Heart right ventricle (tissue), 16 donors: ENCODE measurements at regions not wholly inside any gene's neighbourhood (a gene's known extent, or its start where the extent isn't known, plus 50 kb on each side); places are given as distances from the start of the nearest gene placed in this dataset.
A peak's percentile ranks its signal among the peaks of the same experiment; 100 is the strongest.

Source experiments
- ATAC-seq, 8 donors: fragments of 200-7000 bp; cut with Tn5 transposase; one replicate each; pipeline ENCODE4 v1.9.1; 2020; ENCODE audit warnings: mild to moderate bottlenecking in 8 of 8, moderate library complexity in 8 of 8, moderate number of reproducible peaks in 1 of 8
- DNase-seq, 2 donors: peaks; one replicate each; pipeline ENCODE4 v3.0.0-alpha.2; 2020
- H3K27ac ChIP-seq, 10 donors: fragments of 200-600 bp; sonication (generic) in 2 of 10; one replicate each; pipeline versions ENCODE4 v1.5.0 to v1.8.0; 2020 to 2022; ENCODE audit warnings: mild to moderate bottlenecking in 3 of 10
- H3K27me3 ChIP-seq, 7 donors: fragments of 200-600 bp; one replicate each; pipeline ENCODE4 v1.8.0; 2021 to 2022; ENCODE audit warnings: mild to moderate bottlenecking in 2 of 7
- H3K36me3 ChIP-seq, 9 donors: fragments of 200-600 bp; sonication (generic) in 1 of 9; one replicate each; pipeline versions ENCODE4 v1.5.0 to v1.8.0; 2020 to 2022; ENCODE audit warnings: mild to moderate bottlenecking in 2 of 9
- H3K4me1 ChIP-seq, 9 donors: fragments of 200-600 bp; sonication (generic) in 1 of 9; one replicate each; pipeline versions ENCODE4 v1.5.0 to v1.8.0; 2020 to 2022; ENCODE audit warnings: mild to moderate bottlenecking in 4 of 9
- H3K4me3 ChIP-seq, 10 donors: fragments of 200-600 bp; sonication (generic) in 2 of 10; one replicate each; pipeline versions ENCODE4 v1.5.0 to v1.8.0; 2020 to 2022; ENCODE audit warnings: mild to moderate bottlenecking in 7 of 10, moderate library complexity in 2 of 10
- H3K9me3 ChIP-seq, 11 donors: fragments of 200-600 bp in 10 of 11; sonication (generic) in 2 of 11; one replicate each; pipeline versions ENCODE4 v1.5.0 to v1.8.0; 2013 to 2022; ENCODE audit warnings: mild to moderate bottlenecking in 2 of 11, control low read depth in 1 of 11, moderate library complexity in 1 of 11
- WGBS, 2 donors: extraction: QIAGEN DNeasy Blood & Tissue Kit; methylation state at CpG; one replicate each; pipeline ENCODE4 v1.1.7; 2013; ENCODE audit warnings: inconsistent platforms in 1 of 2; 5-methylcytosine and 5-hydroxymethylcytosine counted together
- intact Hi-C, 10 donors: fragments of 100-400 bp; cut with DNase I; formaldehyde crosslinking; loops; one replicate each; pipeline versions ENCODE4 v1.11.1 to v1.14.2; 2022
- TF ChIP-seq, protein P1 (sequence below), 9 donors: fragments of 200-600 bp; sonication (generic) in 2 of 9; IDR thresholded peaks; one replicate each; pipeline versions ENCODE4 v1.5.0 to v1.8.0; 2021 to 2022; ENCODE audit warnings: antibody characterized with exemption in 9 of 9, mild to moderate bottlenecking in 5 of 9, moderate library complexity in 1 of 9
- donor health status: Arrhythmogenic right ventricular cardiomyopathy.
- donor health status: ischemic (EF 13 %, LVEDD 7.1; RV severe dilation, severe dysfunction).
- donor health status: healthy with polysubstance abuse.
- donor health status: DM: no; HTN: yes; CAD: no.
- donor health status: DM: no; HTN: no; CAD: no.
- donor health status: ischemic (EF 25% LVEDD 6.9; RV normal size, moderate dysfunction).
- donor health status: ischemic (EF 25% LVEDD 5.7; RV mildly dilated, moderate dysfunction).
- donor health status: healthy.
- donor health status: DM: yes; HTN: yes; CAD: no.
- donor health status: Ischemic cardiomyopathy.
- donor health status: ischemic (EF 35%, LVEDD 5.7; RV mildly dilated, moderate dysfunction).
- donor health status: nonischemic (EF 11% LVEDD 7.7; RV severe dilation, severe dysfunction).
- donor health status: DM: yes; HTN: yes; CAD: no.
- donor health status: PGD.
- donor health status: ischemic (EF 29% LVEDD 5.4; RV normal size, mild dysfunction).
- donor health status: nonischemic (EF 23%, LVEDD 6.1; RV moderate dilation, normal function).

DNA sequence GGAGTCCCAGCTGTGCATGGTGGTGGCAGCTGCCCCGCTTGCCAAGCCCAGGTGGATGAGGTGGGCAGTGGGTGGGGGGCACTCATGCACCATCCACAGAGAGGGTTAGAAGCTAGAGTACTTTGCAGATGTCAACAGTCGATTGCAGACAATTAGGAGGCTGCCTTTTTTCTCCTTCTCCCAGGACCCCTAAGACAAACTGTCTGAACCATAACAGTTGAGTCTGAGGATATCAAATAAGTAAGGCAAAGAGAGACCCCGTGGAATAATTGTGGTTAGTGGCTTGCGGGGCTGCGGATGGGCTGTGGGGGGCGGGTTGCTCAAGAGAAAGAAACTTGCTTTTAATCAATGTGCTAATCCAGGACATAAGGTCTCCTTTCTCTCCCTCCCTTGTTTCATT lies 926.2 kb downstream of the VRK1 start:
- Histone ChIP-seq H3K27me3 (peaks cover 0 to 10% (median 0%) of the 10 kb centered on the region in 7 donors), H3K4me1 (no peaks in the 10 kb centered on the region), H3K27ac (no peak overlapping the region), H3K9me3 (peaks cover 0 to 14% (median 4%) of the 10 kb centered on the region in 11 donors), H3K4me3 (no peak overlapping the region), H3K36me3 (no peaks in the 10 kb centered on the region)
- intact Hi-C loops = no loop called here
- ATAC-seq (no peak), DNase-seq (no peak)
- TF ChIP-seq, protein P1, sequence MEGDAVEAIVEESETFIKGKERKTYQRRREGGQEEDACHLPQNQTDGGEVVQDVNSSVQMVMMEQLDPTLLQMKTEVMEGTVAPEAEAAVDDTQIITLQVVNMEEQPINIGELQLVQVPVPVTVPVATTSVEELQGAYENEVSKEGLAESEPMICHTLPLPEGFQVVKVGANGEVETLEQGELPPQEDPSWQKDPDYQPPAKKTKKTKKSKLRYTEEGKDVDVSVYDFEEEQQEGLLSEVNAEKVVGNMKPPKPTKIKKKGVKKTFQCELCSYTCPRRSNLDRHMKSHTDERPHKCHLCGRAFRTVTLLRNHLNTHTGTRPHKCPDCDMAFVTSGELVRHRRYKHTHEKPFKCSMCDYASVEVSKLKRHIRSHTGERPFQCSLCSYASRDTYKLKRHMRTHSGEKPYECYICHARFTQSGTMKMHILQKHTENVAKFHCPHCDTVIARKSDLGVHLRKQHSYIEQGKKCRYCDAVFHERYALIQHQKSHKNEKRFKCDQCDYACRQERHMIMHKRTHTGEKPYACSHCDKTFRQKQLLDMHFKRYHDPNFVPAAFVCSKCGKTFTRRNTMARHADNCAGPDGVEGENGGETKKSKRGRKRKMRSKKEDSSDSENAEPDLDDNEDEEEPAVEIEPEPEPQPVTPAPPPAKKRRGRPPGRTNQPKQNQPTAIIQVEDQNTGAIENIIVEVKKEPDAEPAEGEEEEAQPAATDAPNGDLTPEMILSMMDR (IDR thresholded peaks at IDR 0.05) = no peak
- 77 to 85% methylated on average over 6 of the region's 6 CpGs for WGBS, 2 donors

DNA sequence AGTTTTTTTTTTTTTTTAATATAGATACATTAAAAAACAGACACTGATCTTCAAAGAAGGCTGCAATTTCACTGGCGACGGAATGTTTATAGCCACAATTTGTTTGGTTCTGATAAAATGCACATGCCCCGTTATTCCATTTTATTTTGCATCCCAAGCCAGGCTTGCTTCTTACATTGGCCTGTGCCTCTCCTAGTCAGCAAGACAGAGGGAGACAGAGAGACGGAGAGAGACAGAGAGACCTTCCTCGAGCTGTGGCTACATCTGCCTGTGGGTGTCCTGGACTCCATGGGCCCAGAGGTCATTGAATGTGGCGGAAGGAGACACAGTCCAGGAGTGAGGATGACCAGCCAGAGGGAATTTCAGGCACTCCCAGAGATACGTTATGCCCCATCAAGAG lies 926.6 kb downstream of the VRK1 start:
- intact Hi-C loops = no loop called here
- H3K4me1 ChIP-seq = no peaks in the 10 kb centered on the region
- H3K36me3 ChIP-seq = no peaks in the 10 kb centered on the region
- DNase-seq (no peak), ATAC-seq (no peak)
- no peak overlapping the region for H3K4me3 ChIP-seq
- TF ChIP-seq, protein P1 (IDR thresholded peaks at IDR 0.05) = no peak
- peak overlapping the region in 1 of 10 donors; percentile 74 for H3K27ac ChIP-seq
- peaks cover 0 to 10% (median 0%) of the 10 kb centered on the region in 7 donors for H3K27me3 ChIP-seq
- H3K9me3 ChIP-seq = peaks cover 0 to 14% (median 4%) of the 10 kb centered on the region in 11 donors
- WGBS, 2 donors = 68 to 80% methylated on average over 7 of the region's 7 CpGs

DNA sequence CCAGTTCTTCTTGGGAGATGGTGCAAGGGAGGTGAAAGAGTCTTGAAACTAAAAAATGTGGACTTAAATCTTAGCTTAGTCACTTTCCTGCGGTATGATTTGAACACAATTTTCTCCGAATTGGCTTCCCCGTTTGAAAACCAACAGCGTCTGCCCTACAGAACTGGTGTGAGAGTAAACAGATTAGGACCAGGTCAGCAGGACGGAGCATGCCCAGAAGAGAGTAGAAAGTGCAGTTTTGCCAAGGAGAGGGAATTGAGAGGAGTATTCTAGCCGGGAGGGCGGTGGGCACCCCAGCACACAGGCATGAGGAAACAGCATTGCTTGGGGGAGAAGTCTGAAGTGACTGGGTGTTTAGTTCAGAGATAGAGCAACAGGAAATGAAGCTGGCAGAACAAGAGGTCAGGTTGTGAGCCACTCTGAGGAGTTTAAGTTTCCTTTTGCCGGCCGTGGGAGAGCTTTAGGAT lies 927.1 kb downstream of the VRK1 start:
- peaks cover 0 to 10% (median 0%) of the 10 kb centered on the region in 7 donors for H3K27me3 ChIP-seq
- peak overlapping the region in 1 of 10 donors; percentile 74 for H3K27ac ChIP-seq
- no peaks in the 10 kb centered on the region for H3K4me1 ChIP-seq
- 53 to 56% methylated on average over 9 of the region's 9 CpGs for WGBS, 2 donors
- no peaks in the 10 kb centered on the region for H3K36me3 ChIP-seq
- DNase-seq (no peak), ATAC-seq (no peak)
- H3K4me3 ChIP-seq = no peak overlapping the region
- intact Hi-C loops = no loop called here
- TF ChIP-seq, protein P1 (IDR thresholded peaks at IDR 0.05) = no peak
- H3K9me3 ChIP-seq = peaks cover 0 to 14% (median 4%) of the 10 kb centered on the region in 11 donors

DNA sequence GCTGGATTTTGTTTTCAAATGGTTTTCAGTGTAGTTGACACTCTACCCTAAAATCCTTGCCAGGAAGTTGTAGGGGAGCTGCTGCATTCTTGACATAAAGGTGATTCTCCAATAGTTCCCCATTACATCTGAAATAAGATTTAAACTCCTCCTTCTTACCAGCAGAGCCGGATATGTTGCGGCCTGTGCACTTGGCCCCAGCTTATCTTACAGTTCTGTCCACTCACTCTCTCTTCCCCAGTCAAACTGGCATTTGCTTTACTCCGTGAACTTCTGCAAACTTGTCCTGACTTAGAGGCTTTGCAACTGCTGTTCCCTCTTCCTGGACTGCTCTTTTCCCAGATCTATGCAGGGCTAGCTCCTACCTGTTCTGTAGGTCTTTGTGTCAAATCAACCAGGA lies 929.5 kb downstream of the VRK1 start:
- TF ChIP-seq, protein P1 (IDR thresholded peaks at IDR 0.05) = no peak
- Histone ChIP-seq H3K27ac (no peak overlapping the region), H3K4me1 (no peaks in the 10 kb centered on the region), H3K9me3 (peaks cover 0 to 4% (median 0%) of the 10 kb centered on the region in 11 donors), H3K4me3 (no peak overlapping the region), H3K36me3 (no peaks in the 10 kb centered on the region), H3K27me3 (peaks cover 0 to 14% (median 0%) of the 10 kb centered on the region in 7 donors)
- ATAC-seq = no peak
- intact Hi-C loops = no loop called here
- DNase-seq = no peak
- 55 to 59% methylated on average over 3 of the region's 3 CpGs for WGBS, 2 donors
